ENCODE measurements at regions not wholly inside any gene's neighbourhood (a gene's known extent, or its start where the extent isn't known, plus 50 kb on each side); places are given as distances from the start of the nearest gene placed in this dataset.

- H3K9me3 ChIP-seq (ENCODE audit: control insufficient read depth in 4 of 4, low read length in 3 of 4), result no peaks in the 10 kb centered on the region
- H3K27me3 ChIP-seq (ENCODE audit: control insufficient read depth in 4 of 4, insufficient read depth in 4 of 4, low read length in 3 of 4), result no peaks in the 10 kb centered on the region
- no peak overlapping the region for H3K9ac ChIP-seq (ENCODE audit: low read depth in 1 of 2, low read length in 2 of 2)
- H3K36me3 ChIP-seq (ENCODE audit: control insufficient read depth in 4 of 4, insufficient read depth in 3 of 4, low read depth in 1 of 4, low read length in 3 of 4), result no peaks in the 10 kb centered on the region
- H3K4me3 ChIP-seq (ENCODE audit: low read depth in 1 of 3, low read length in 3 of 3), result no peak overlapping the region
- H3K4me1 ChIP-seq (ENCODE audit: control insufficient read depth in 4 of 4, insufficient read depth in 4 of 4, low read length in 3 of 4), result peaks cover 0 to 4% (median 0%) of the 10 kb centered on the region in 4 donors
- TF ChIP-seq YY1 (IDR thresholded peaks at IDR 0.05), result no peak
- no peak for TF ChIP-seq RAD21 (IDR thresholded peaks at IDR 0.05)
- no peak for TF ChIP-seq CTCF (IDR thresholded peaks at IDR 0.05; ENCODE audit: low read depth, low read length, missing input control)
- TF ChIP-seq FOXA1 (IDR thresholded peaks at IDR 0.05), result no peak
- no peak for TF ChIP-seq TAF1 (conservative IDR thresholded peaks at IDR 0.05)
- no peak for TF ChIP-seq RXRA (IDR thresholded peaks at IDR 0.05)
- no peak for TF ChIP-seq HNF4A (conservative IDR thresholded peaks at IDR 0.05)
- WGBS, result 72% methylated on average over 4 of the region's 4 CpGs
- H3K27ac ChIP-seq (ENCODE audit: low read depth in 1 of 2, low read length in 2 of 2), result no peak overlapping the region
- no peak for DNase-seq (ENCODE audit: low spot score)
These were observed 253.1 kb downstream of the HAPSTR1 start for GRCh38 chr16:9344508-9344907.

GRCh38 chr16:9345046-9345445, 253.6 kb downstream of the HAPSTR1 start:
- TF ChIP-seq YY1 (IDR thresholded peaks at IDR 0.05) (no peak), RAD21 (IDR thresholded peaks at IDR 0.05) (no peak), CTCF (IDR thresholded peaks at IDR 0.05; ENCODE audit: low read depth, low read length, missing input control) (no peak), GABPA (IDR thresholded peaks at IDR 0.05 in 1 of 2, conservative IDR thresholded peaks at IDR 0.05 in 1 of 2) (no peak), MAX (IDR thresholded peaks at IDR 0.05) (no peak), JUND (IDR thresholded peaks at IDR 0.05) (no peak), REST (IDR thresholded peaks at IDR 0.05) (no peak), FOXA1 (IDR thresholded peaks at IDR 0.05) (no peak), TAF1 (conservative IDR thresholded peaks at IDR 0.05) (no peak), SP1 (IDR thresholded peaks at IDR 0.05) (no peak), FOXA2 (IDR thresholded peaks at IDR 0.05) (no peak), EGR1 (IDR thresholded peaks at IDR 0.05; ENCODE audit: low read depth in 2 of 2) (no peak), ATF3 (IDR thresholded peaks at IDR 0.05) (no peak), RXRA (IDR thresholded peaks at IDR 0.05) (no peak), ZBTB33 (IDR thresholded peaks at IDR 0.05) (no peak)
- H3K27me3 ChIP-seq (ENCODE audit: control insufficient read depth in 4 of 4, insufficient read depth in 4 of 4, low read length in 3 of 4), result no peaks in the 10 kb centered on the region
- 77% methylated on average over 9 of the region's 9 CpGs for WGBS
- peaks cover 0 to 6% (median under 1%) of the 10 kb centered on the region in 4 donors for H3K4me1 ChIP-seq (ENCODE audit: control insufficient read depth in 4 of 4, insufficient read depth in 4 of 4, low read length in 3 of 4)
- no peaks in the 10 kb centered on the region for H3K9me3 ChIP-seq (ENCODE audit: control insufficient read depth in 4 of 4, low read length in 3 of 4)
- H3K4me3 ChIP-seq (ENCODE audit: low read depth in 1 of 3, low read length in 3 of 3), result no peak overlapping the region
- no peak for DNase-seq (ENCODE audit: low spot score)
- no peaks in the 10 kb centered on the region for H3K36me3 ChIP-seq (ENCODE audit: control insufficient read depth in 4 of 4, insufficient read depth in 3 of 4, low read depth in 1 of 4, low read length in 3 of 4)
- no peak overlapping the region for H3K9ac ChIP-seq (ENCODE audit: low read depth in 1 of 2, low read length in 2 of 2)
- no peak overlapping the region for H3K27ac ChIP-seq (ENCODE audit: low read depth in 1 of 2, low read length in 2 of 2)

Data from liver (tissue), 8 donors.